ENCODE measurements at regions not wholly inside any gene's neighbourhood (a gene's known extent, or its start where the extent isn't known, plus 50 kb on each side); places are given as distances from the start of the nearest gene placed in this dataset.
"Not testable (repeated sequence)": the region's sequence is repeated elsewhere in the genome, so short reads cannot be mapped to it uniquely, and the experiment has no call there.

GRCh38 chr6:119938752-119939151 lies 589.2 kb upstream of the MAN1A1 start:
- H3K36me3 Mint-ChIP-seq (ENCODE audit: low read depth, unreplicated experiment) = no peaks in the 10 kb centered on the region
- H3K27ac Mint-ChIP-seq (ENCODE audit: unreplicated experiment) = no peak overlapping the region
- H3K27me3 Mint-ChIP-seq (ENCODE audit: unreplicated experiment) = no peaks in the 10 kb centered on the region
- H3K4me1 Mint-ChIP-seq (ENCODE audit: unreplicated experiment) = no peaks in the 10 kb centered on the region
- no peak for DNase-seq (ENCODE audit: low spot score)
- no peaks in the 10 kb centered on the region for H3K9me3 Mint-ChIP-seq (ENCODE audit: unreplicated experiment)
- TF ChIP-seq, protein P1, sequence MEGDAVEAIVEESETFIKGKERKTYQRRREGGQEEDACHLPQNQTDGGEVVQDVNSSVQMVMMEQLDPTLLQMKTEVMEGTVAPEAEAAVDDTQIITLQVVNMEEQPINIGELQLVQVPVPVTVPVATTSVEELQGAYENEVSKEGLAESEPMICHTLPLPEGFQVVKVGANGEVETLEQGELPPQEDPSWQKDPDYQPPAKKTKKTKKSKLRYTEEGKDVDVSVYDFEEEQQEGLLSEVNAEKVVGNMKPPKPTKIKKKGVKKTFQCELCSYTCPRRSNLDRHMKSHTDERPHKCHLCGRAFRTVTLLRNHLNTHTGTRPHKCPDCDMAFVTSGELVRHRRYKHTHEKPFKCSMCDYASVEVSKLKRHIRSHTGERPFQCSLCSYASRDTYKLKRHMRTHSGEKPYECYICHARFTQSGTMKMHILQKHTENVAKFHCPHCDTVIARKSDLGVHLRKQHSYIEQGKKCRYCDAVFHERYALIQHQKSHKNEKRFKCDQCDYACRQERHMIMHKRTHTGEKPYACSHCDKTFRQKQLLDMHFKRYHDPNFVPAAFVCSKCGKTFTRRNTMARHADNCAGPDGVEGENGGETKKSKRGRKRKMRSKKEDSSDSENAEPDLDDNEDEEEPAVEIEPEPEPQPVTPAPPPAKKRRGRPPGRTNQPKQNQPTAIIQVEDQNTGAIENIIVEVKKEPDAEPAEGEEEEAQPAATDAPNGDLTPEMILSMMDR (IDR thresholded peaks at IDR 0.05; ENCODE audit: unreplicated experiment) = no peak
- no peak overlapping the region for H3K4me3 Mint-ChIP-seq (ENCODE audit: unreplicated experiment)

GRCh38 chr6:119934816-119935215 lies 585.3 kb upstream of the MAN1A1 start:
- TF ChIP-seq, protein P1 (IDR thresholded peaks at IDR 0.05; ENCODE audit: unreplicated experiment) = no peak
- no peak overlapping the region for H3K4me3 Mint-ChIP-seq (ENCODE audit: unreplicated experiment)
- H3K27ac Mint-ChIP-seq (ENCODE audit: unreplicated experiment) = no peak overlapping the region
- no peaks in the 10 kb centered on the region for H3K36me3 Mint-ChIP-seq (ENCODE audit: low read depth, unreplicated experiment)
- no peaks in the 10 kb centered on the region for H3K9me3 Mint-ChIP-seq (ENCODE audit: unreplicated experiment)
- no peaks in the 10 kb centered on the region for H3K27me3 Mint-ChIP-seq (ENCODE audit: unreplicated experiment)
- H3K4me1 Mint-ChIP-seq (ENCODE audit: unreplicated experiment) = no peaks in the 10 kb centered on the region
- no peak for DNase-seq (ENCODE audit: low spot score)

DNA sequence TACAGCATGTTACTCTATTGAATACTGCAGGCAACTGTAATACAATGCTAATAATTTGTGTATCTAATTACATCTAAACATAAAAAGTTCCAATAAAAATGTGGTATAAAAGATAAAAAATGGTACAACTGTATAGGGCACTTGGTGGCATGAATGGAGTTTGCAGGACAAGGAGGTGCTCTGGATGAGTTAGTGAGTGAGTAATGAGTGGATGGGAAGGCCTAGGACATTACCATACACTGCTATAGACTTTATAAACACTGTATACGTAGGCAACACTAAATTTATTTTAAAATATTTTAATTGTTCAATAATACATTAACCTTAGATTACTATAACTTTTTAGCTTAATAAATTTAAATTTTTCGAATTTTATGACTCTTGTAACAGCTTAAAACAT lies 579.6 kb upstream of the MAN1A1 start:
- Mint-ChIP-seq H3K9me3 (ENCODE audit: unreplicated experiment) (peaks cover 7% of the 10 kb centered on the region), H3K27me3 (ENCODE audit: unreplicated experiment) (no peaks in the 10 kb centered on the region), H3K27ac (ENCODE audit: unreplicated experiment) (no peak overlapping the region), H3K4me3 (ENCODE audit: unreplicated experiment) (no peak overlapping the region), H3K4me1 (ENCODE audit: unreplicated experiment) (no peaks in the 10 kb centered on the region), H3K36me3 (ENCODE audit: low read depth, unreplicated experiment) (peaks cover 5% of the 10 kb centered on the region)
- TF ChIP-seq, protein P1 (IDR thresholded peaks at IDR 0.05; ENCODE audit: unreplicated experiment) = no peak
- no peak for DNase-seq (ENCODE audit: low spot score)

DNA sequence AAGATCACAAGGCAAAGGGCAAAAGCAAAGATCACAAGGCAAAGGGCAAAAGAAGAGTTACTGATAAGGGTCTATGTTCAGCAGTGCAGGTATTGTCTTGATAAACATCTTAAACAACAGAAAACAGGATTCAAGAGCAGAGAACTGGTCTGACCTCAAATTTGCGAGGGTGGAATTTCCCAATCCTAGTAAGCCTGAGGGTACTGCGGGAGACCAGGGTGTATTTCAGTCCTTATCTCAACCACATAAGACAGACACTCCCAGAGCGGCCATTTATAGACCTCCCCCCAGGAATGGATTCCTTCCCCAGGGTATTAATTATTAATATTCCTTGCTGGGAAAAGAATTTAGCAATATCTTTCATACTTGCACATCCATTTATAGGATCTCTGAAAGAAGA lies 575.3 kb upstream of the MAN1A1 start:
- not testable (repeated sequence) for H3K27ac Mint-ChIP-seq (ENCODE audit: unreplicated experiment); H3K4me3 Mint-ChIP-seq (ENCODE audit: unreplicated experiment); DNase-seq (ENCODE audit: low spot score); H3K4me1 Mint-ChIP-seq (ENCODE audit: unreplicated experiment); H3K36me3 Mint-ChIP-seq (ENCODE audit: low read depth, unreplicated experiment); H3K27me3 Mint-ChIP-seq (ENCODE audit: unreplicated experiment)
- peaks cover 13% of the 10 kb centered on the region for H3K9me3 Mint-ChIP-seq (ENCODE audit: unreplicated experiment)

GRCh38 chr6:119922814-119923213 lies 573.3 kb upstream of the MAN1A1 start:
- TF ChIP-seq, protein P1 (IDR thresholded peaks at IDR 0.05; ENCODE audit: unreplicated experiment) = no peak
- H3K9me3 Mint-ChIP-seq (ENCODE audit: unreplicated experiment) = peaks cover 13% of the 10 kb centered on the region

More at GRCh38 chr6:119922814-119923213, 573.3 kb upstream of the MAN1A1 start:
- no peak for DNase-seq (ENCODE audit: low spot score)
- Mint-ChIP-seq H3K27me3 (ENCODE audit: unreplicated experiment) (no peaks in the 10 kb centered on the region), H3K4me3 (ENCODE audit: unreplicated experiment) (no peak overlapping the region), H3K36me3 (ENCODE audit: low read depth, unreplicated experiment) (peaks cover 5% of the 10 kb centered on the region), H3K4me1 (ENCODE audit: unreplicated experiment) (no peaks in the 10 kb centered on the region), H3K27ac (ENCODE audit: unreplicated experiment) (no peak overlapping the region)

Data from endothelial cell (in vitro differentiated cells).